ENCODE measurements at regions not wholly inside any gene's neighbourhood (a gene's known extent, or its start where the extent isn't known, plus 50 kb on each side); places are given as distances from the start of the nearest gene placed in this dataset.

GRCh38 chr7:68107968-68108367 is 1111.3 kb downstream of the TYW1 start:
- intact Hi-C loops (cut with DNase I; ENCODE audit: low total_unique reads) = no loop called here

GRCh38 chr7:68109299-68109698 is 1112.7 kb downstream of the TYW1 start:
- H3K27ac ChIP-seq = no peak overlapping the region

More at GRCh38 chr7:68107968-68108367, 1111.3 kb downstream of the TYW1 start:
- no peak overlapping the region for H3K27ac ChIP-seq
- peaks cover 0 to 17% (median 0%) of the 10 kb centered on the region in 3 donors for H3K27me3 ChIP-seq
- DNase-seq = no peak
- no peak for TF ChIP-seq EP300 (IDR thresholded peaks at IDR 0.05)
- TF ChIP-seq POLR2A (IDR thresholded peaks at IDR 0.05) = no peak
- TF ChIP-seq CTCF (IDR thresholded peaks at IDR 0.05) = no peak
- no peak for TF ChIP-seq POLR2AphosphoS5 (IDR thresholded peaks at IDR 0.05)
- H3K36me3 ChIP-seq = no peaks in the 10 kb centered on the region
- 55 to 69% (median 58%) methylated on average over 2 of the region's 2 CpGs for WGBS, 5 donors
- no peaks in the 10 kb centered on the region for H3K4me1 ChIP-seq
- no peak overlapping the region for H3K4me3 ChIP-seq
- H3K9me3 ChIP-seq = no peaks in the 10 kb centered on the region

GRCh38 chr7:68119411-68119810 is 1122.8 kb downstream of the TYW1 start:
- H3K27ac ChIP-seq = no peak overlapping the region
- H3K4me1 ChIP-seq = no peaks in the 10 kb centered on the region
- no peaks in the 10 kb centered on the region for H3K36me3 ChIP-seq
- TF ChIP-seq CTCF (IDR thresholded peaks at IDR 0.05) (no peak), POLR2A (IDR thresholded peaks at IDR 0.05) (no peak), EP300 (IDR thresholded peaks at IDR 0.05) (no peak), POLR2AphosphoS5 (IDR thresholded peaks at IDR 0.05) (no peak)
- peaks cover 0 to 45% (median 26%) of the 10 kb centered on the region in 4 donors for H3K9me3 ChIP-seq
- intact Hi-C loops (cut with DNase I; ENCODE audit: low total_unique reads) = no loop called here
- WGBS, 5 donors = 82 to 92% (median 88%) methylated on average over 5 of the region's 5 CpGs
- no peaks in the 10 kb centered on the region for H3K27me3 ChIP-seq
- no peak overlapping the region for H3K4me3 ChIP-seq
- no peak for DNase-seq

More at GRCh38 chr7:68109299-68109698, 1112.7 kb downstream of the TYW1 start:
- intact Hi-C loops (cut with DNase I; ENCODE audit: low total_unique reads) = no loop called here
- 67 to 79% (median 75%) methylated on average over 6 of the region's 6 CpGs for WGBS, 5 donors
- Histone ChIP-seq H3K27me3 (peaks cover 0 to 17% (median 0%) of the 10 kb centered on the region in 3 donors), H3K4me1 (no peaks in the 10 kb centered on the region), H3K9me3 (no peaks in the 10 kb centered on the region), H3K4me3 (no peak overlapping the region), H3K36me3 (no peaks in the 10 kb centered on the region)
- DNase-seq = no peak
- TF ChIP-seq POLR2AphosphoS5 (IDR thresholded peaks at IDR 0.05) = no peak
- no peak for TF ChIP-seq POLR2A (IDR thresholded peaks at IDR 0.05)
- TF ChIP-seq CTCF (IDR thresholded peaks at IDR 0.05) = no peak
- TF ChIP-seq EP300 (IDR thresholded peaks at IDR 0.05) = no peak

GRCh38 chr7:68121056-68121455 is 1124.4 kb downstream of the TYW1 start:
- peaks cover 0 to 45% (median 26%) of the 10 kb centered on the region in 4 donors for H3K9me3 ChIP-seq
- no peak overlapping the region for H3K27ac ChIP-seq
- H3K4me1 ChIP-seq = no peaks in the 10 kb centered on the region
- no peaks in the 10 kb centered on the region for H3K36me3 ChIP-seq
- intact Hi-C loops (cut with DNase I; ENCODE audit: low total_unique reads) = no loop called here
- no peak for DNase-seq
- H3K4me3 ChIP-seq = no peak overlapping the region
- H3K27me3 ChIP-seq = no peaks in the 10 kb centered on the region
- TF ChIP-seq POLR2AphosphoS5 (IDR thresholded peaks at IDR 0.05) (no peak), EP300 (IDR thresholded peaks at IDR 0.05) (no peak), CTCF (IDR thresholded peaks at IDR 0.05) (no peak), POLR2A (IDR thresholded peaks at IDR 0.05) (no peak)
